NT2/D1 (cell line): ENCODE measurements at regions not wholly inside any gene's neighbourhood (a gene's known extent, or its start where the extent isn't known, plus 50 kb on each side); places are given as distances from the start of the nearest gene placed in this dataset.

Experiments used
- YY1 ChIP-seq: IDR thresholded peaks from 2 replicates; pipeline ENCODE4 v1.6.1; 2011; ENCODE audit not compliant: insufficient read length, insufficient read depth
- ZNF274 ChIP-seq: IDR thresholded peaks from 2 replicates; pipeline ENCODE4 v1.6.1; 2011; ENCODE audit warnings: mild to moderate bottlenecking, low read depth, low read length

GRCh38 chr2:239806758-239807434 is 218.2 kb downstream of the NDUFA10 start:
- TF ChIP-seq YY1 = no peak
- no peak for TF ChIP-seq ZNF274
